ENCODE measurements at regions not wholly inside any gene's neighbourhood (a gene's known extent, or its start where the extent isn't known, plus 50 kb on each side); places are given as distances from the start of the nearest gene placed in this dataset.
"Not testable (repeated sequence)": the region's sequence is repeated elsewhere in the genome, so short reads cannot be mapped to it uniquely, and the experiment has no call there.

DNA sequence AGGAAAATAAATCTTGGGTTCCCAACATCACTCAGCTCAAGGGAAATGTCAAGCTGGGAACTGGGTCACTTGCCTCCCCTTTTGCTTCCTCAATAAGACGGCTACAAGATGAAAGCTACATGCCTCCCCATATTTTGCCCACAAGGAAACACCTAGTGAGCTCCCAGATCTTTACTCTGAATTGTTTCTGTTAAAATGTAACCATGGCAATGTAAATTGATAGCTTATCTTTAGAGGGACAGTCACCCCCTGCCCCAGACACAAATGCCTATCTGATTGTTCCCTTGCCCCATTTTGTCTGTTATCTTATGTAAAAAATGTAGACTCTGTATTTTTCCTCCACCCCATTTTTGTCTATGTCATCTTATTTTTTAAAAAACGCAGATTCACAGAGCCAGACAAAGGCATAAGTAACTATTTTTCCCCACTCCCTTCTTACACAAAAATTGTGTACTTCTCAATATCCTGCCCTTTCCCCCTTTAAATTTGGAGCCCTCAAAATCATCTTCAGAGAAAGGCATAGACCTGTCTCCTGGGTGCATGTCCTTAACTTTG is 288.7 kb upstream of the ERCC4 start:
- DNase-seq (ENCODE audit: low read depth), result no peak

DNA sequence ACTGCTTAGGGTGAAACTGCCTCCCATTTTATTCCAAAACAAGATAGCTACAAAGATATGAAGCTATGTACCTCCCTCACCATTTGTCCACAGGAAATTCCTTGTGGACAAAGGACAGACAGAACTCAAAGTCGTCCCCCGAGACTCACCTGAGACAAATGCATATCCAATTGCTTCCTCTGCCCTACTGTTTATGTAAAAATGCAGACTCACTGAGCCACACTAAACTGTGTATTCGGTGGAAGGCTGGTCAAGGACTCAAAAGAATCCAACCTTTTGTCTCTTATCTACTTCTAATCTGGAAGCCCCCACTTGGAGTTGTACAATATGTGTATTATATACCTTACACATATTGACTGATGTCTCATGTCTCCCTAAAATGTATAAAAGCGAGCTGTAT is 288.0 kb upstream of the ERCC4 start:
- DNase-seq (ENCODE audit: low read depth), result no peak

DNA sequence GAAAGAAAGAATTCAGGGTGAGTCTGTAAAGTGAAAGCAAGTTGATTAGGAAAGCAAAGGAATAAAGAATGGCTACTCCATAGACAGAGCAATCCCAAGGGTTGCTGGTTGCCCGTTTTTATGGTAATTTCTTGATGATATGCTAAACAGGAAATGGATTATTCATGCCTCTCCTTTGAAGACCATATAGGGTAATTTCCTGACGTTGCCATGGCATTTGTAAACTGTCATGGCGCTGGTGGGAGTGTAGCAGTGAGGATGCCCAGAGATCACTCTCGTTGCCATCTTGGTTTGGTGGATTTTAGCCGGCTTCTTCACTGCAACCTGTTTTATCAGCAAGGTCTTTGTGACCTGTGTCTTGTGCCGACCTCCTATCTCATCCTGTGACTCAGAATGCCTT is 287.4 kb upstream of the ERCC4 start:
- DNase-seq (ENCODE audit: low read depth), result not testable (repeated sequence)

DNA sequence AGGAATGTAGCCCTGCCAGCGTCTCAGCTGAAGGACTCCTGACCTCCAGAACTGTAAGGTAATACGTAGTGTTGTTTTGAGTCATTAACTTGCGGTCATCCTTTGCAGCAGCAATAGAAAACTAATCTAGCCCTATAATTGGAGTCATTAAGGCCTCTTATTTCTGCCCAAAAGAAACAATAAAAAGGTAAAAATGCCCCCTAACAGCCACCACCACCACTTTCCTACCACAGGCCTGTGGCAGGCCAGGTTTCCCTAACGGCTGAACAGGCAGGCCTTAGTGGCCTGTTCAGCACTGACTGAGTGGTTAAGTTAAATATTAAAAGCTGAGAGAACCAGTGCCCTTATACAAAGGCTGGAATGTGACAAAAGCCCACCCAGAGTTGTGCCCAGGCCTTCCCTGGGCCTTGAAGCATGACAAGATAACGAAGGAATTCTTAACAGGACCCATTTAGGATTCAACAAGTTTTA is 286.5 kb upstream of the ERCC4 start:
- no peak for DNase-seq (ENCODE audit: low read depth)

DNA sequence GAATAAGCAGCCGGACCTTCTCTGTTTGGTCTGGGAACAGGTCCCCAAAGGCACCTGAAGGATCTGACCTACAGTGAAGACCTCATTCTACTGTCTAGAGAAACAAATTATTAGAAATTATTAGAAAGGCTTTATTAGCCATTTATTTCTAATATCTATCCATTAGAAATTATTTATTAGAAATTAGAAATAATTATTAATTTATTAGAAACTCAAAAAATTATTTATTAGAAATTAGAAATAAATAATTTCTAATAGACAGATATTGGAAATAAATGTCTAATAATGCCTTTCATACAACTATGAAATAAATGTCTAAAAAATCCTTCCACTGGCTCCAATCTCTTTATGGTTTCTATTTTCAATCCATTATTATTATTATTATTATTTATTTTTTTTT is 285.7 kb upstream of the ERCC4 start:
- DNase-seq (ENCODE audit: low read depth), result no peak

DNA sequence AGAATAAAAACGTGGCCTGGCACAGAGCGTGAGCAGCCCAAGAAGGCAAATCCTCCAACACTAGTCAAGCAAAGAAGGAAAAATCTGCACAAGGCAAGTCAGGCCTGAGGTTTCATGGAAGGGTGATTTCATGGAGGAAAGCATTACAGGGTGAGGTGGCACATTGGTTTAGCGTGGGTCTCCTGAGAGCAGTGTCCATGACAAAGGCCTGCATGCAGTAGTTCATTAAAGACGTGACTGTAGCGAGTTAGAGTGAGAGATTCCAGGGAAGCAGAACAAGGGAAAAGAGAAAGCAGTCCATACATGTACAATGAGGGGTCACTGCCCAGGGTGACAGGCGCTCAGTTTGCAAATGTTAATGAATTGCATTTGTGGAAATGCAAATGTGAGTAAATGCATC is 285.0 kb upstream of the ERCC4 start:
- no peak for DNase-seq (ENCODE audit: low read depth)

DNA sequence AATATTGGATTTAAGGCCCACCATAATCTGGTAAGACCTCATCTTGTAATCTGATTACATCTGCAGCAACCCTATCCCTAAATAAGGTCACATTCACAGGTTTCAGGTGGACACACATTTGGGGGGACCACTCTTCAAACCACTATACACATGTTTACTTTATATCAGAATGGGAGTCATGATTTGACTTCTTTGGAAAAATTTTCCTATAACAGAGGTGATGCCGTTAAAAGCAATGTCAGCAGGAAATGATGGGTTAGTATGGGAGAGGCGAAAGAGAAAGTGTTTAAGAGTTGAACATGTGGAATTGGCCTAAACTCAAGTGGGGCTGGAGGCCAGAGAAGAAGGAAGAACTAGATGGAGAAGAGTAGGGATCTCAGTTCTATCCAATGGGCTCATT is 281.7 kb upstream of the ERCC4 start:
- DNase-seq (ENCODE audit: low read depth), result no peak

DNA sequence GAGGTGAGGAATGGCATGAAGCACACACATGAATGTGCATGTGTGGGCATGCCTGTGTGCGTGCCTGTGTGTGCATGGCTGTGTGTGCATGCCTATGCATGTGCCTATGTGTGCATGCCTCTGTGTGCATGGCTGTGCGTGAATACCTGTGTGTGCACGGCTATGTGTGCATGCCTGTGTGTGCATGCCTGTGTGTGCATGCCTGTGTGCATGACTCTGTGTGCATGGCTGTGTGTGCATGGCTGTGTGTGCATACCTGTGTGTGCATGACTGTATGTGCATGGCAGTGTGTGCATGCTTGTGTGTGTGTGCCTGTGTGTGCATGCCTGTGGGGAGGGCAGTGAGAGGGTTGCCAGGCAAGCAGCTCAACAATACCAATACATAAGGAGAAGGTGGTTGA is 276.5 kb upstream of the ERCC4 start:
- DNase-seq (ENCODE audit: low read depth), result no peak

DNA sequence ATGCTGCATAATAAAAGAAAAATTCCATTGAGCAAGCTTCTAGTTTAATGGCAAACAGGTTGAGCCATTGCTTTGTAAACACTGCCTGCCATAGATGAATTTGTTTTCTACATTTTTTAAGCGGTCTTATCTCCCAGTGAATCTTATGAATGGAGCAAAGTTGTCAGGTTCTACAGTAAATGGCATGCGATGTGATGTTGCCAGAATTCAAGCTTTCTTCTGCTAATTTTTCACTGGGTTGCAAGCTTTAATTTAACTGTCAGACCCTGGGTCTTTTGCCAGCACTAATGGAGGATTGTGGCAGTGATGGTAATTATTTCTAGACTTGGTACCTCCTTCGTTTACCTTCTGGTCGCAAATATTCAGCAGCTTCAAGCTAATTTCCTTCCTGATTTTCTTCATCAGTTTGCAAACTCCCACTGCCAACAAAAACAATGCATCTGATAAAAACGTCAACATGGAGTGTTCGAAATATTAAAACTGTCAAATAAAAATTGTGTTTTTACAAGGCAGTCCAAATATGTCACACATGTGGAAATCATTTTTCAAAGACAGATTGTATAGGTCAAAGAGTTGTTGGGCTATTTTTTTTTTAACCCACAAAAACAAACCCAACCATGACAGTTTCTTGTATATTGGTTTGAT is 274.2 kb upstream of the ERCC4 start:
- no peak for DNase-seq (ENCODE audit: low read depth)

DNA sequence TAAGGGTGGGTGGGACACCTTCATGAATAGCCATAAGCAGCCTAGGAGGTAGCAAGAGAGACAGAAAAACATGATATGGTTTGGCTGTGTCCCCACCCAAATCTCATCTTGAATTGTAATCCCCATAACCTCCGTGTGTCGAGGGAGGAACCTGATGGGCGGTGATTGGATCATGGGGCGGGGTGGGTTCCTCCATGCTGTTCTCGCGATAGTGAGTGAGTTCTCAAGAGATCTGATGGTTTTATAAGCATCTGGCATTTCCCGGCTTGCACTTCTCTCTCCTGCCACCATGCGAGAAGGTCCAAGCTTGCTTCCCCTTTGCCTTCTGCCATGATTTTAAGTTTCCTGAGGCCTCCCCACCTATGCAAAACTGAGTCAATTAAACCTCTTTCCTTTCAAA is 259.1 kb upstream of the ERCC4 start:
- no peak for DNase-seq (ENCODE audit: low read depth)

DNA sequence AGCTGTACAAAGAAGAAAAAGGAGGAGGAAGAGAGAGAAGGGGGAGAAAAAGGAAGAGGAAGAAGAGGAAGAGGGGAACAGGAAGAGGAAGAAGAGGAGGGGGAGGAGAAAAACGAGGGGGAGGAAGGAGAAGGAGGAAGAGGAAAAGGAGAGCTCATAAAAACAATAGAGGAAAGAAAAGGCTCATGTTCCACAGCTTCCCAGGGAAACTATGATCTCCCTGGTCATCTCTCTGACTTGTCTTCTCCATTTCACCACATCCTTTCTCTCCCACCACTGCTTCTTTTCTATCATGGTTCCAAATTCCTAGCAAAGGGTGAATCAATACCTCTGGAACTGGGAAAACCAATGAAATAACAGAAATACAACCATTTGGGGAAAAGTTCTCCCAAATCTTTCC is 254.1 kb upstream of the ERCC4 start:
- no peak for DNase-seq (ENCODE audit: low read depth)

DNA sequence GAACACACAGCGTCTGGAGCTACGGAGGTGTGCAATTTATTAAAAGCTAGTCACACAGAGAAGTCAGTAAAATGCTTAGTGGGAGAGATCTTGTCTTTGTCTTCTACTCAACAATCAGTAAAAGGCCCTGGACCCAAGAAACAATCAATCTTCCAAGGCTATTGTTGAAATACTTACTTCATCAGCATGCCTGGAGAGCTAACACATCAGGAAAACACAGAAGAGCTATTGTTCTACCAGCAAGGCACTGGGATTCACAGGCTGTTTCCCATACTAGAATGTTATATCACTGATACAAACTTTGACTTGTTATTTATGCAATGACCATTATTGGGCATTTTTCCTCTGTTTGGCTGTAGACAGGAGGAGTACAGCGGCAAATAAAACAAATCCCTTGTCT is 247.8 kb upstream of the ERCC4 start:
- no peak for DNase-seq (ENCODE audit: low read depth)

DNA sequence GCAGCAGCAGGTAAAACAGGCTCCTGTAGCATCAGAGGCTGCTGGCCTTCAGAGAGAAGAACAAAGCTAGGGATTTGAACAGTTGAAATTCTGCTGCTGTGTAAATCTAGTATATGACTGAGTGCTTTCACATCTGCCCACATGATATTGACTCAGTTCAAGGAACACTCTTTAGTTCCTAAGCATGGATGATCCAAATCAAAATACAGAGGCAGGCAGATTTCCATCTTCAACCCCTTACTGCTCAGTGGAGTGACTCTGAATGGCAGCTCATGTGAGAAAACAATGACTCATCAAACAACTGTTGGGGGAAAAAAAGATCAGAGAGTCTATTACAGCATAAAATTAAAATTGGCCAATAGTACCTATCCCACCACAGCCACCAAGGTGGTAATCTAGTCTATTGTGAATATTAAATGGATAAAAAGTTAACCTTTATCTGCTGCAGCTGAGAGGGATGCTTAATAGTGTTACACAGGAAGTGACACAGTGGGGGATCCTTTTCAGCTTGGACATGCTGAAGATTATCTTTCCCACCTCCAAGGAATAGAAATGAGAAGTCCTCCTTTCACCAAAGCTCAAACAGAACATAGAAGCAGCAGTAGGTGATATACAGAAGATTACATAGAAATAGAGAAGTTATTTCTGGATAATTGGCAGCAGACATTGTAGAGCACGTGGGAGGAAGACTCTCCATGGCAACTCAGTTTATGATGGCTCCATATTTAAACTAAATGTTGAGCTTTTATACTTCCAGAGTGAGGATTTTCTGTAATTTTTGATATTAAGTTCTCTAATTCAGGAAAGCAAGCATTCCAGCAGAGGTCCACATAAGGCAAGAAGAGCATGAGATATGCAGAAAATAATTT is 239.7 kb upstream of the ERCC4 start:
- no peak for DNase-seq (ENCODE audit: low read depth)

DNA sequence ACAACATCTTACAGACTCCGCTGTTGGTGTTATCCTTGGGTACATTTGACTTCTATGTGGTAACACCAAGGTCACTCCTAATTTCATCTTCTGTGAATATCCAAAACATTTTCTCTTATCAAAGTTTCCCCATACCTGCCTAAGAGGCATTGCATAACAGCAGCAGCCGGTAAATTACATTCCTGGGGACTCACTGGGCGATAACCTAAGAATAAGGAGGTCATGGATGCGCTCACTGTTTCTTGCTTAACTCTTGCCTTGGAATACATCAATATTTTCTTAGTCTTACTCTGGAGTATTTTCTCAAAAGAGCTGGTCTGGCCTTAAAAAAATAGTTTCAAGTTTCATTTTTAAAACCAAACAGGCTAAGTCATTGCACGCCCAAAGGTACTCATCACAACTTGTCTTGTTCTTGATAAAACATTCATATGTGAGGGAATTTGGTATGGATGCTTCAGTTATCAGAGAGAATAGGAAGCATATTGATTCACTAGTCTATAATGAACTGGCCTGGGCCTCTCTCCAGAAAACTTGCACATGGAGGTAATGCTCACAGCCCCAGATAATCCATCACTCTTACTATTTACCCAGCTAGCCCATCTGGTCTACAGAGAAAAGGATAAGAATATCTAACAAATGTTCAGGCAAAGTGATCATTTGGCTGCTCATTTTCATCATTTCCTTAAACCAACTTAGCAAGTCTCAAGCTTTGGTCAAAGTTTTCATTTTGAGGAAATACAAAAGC is 235.0 kb upstream of the ERCC4 start:
- DNase-seq (ENCODE audit: low read depth), result no peak

DNA sequence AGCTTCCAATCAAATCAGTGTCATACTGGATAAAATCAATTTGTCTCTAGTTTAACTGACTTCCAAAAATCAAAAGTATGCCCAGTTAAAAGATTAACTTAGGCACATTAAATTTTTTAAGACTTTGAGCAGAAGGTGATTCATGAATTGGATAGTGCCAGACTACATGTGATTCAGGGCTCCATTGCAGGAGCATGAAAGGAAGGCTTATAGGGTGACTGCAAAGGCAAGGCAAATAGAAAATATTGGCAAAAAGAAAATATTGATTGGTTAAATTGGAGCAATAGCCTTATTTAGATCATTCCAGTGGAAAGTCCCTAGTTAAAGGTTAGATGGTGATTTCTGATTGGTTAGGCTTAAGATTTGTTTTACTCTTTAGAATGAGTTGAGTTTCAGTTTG is 223.9 kb upstream of the ERCC4 start:
- no peak for DNase-seq (ENCODE audit: low read depth)

DNA sequence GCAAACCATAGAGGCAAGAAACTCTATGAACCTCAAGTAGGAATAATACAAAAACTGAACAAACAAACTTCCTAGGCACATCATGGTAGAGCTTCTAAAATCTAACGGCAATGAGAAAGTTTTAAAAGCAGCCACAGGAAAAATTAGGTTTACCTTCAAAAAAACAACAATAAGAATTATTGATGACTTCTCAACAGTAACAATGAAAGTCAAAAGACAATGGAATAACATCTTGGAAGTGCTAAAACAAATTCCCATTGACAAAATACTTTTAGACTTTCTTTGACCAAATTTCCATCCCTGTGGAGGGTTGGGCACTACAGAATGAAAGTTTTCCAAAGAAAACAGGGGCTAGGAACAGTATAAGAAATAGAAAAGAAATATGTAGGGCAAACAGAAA is 222.9 kb upstream of the ERCC4 start:
- DNase-seq (ENCODE audit: low read depth), result no peak

DNA sequence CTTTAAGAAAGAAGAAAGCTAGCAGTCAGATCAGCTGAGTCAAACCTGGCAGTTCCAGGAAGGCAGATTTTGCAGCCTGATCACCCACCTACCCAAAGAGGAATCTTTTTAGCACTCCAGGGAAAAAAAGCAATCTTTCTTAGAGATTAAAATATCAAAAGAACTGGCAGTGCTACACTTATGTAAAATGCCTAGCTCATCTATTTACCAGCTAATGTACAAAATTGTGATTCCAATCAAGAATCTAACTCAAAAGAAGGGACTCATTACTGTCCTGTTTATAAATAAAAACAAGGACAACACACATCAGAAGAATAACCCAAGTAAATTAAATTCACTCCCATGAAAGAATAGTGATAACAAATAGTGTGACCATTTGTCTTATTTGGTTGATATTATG is 222.4 kb upstream of the ERCC4 start:
- DNase-seq (ENCODE audit: low read depth), result no peak

DNA sequence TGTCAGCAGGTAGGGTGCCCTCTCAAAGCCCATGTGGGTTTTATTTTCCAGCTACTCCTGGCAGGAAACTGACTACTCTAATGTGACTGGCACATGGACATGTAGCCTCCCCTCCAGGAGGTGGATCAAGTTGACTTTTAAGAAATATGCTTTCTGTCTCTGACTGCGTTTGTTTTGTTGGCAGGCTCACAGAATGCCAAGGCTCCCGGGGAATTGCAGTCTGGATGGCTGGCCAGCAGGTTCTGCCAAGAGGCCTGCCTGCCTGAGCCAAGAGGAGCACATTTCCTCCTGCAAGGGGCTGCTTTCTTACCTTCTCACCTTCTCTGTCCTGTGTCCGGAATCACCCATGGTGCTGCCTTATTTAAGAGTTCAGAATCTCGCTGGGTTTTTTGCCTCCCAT is 217.3 kb upstream of the ERCC4 start:
- DNase-seq (ENCODE audit: low read depth), result no peak

DNA sequence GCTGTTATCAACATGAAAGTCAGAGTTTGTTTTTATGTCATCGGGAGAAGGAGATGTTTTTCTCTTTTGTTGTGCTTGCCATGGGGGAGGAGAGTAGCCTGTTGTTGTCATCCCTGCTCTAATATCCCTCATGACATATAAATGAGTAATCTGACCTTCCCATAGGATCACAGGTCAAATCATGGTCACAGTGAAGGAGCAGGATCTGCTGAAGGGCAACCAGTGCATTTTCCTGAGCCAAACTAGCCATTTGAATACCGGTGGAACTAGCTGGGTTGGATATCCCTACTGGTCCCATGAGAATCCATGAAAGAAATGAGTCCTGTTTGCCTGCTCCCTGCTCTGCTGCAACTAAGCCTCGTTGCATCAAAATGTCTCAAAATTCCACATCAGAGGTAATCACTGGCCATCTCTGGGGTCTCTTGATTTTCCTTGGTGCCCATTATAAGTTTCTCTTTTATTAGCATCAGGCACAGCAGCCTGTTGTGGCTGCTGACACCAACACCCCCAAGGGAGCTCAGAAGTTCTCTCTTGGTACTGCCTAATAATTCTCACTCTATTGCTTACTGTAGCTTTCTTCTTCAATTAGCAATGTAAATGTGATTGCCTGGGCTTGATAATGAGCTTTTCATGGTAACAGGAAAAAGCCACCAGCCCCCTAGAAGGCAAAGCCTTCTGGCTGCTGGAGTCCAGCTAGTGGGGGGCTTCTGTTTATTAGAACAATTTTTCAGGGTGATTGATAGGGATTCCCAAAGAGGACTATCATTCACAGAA is 211.4 kb upstream of the ERCC4 start:
- DNase-seq (ENCODE audit: low read depth), result no peak

DNA sequence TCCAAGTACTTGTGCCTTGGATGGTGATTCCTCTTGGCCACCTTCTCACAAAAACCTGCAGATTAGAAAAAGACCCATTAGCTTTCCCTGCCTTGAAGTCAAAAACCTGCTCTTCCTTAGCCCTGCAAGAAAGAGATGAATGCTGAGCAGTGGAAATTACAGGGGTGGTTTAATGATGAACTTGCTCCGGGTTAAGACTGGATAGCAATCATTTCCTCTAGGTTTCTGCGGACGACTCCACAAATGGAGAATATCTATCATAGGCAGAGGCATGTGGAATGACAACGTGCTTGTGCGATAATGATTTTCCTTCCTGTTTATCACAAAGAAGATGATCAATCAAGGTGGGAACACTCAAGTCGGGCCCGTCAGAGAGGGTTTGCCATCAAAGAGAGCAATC is 201.2 kb upstream of the ERCC4 start:
- DNase-seq (ENCODE audit: low read depth), result no peak

DNA sequence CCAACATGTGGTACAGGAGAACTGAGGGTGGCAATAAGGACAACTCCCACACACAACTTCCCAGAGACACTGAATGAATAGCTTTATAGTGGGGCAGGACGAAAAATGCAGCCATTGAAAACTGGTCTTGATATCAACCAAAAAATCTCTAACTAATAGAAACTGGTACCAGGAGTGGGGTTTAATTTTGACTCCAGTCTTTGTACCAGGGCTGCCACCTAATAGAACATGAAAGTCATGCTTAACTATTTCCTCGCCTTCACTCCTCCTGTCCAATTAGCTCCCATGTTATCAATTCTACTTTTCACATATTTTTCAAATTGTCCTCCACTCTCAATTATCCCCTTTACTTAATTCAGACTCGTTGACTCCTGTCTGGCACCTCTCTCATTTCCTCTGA is 192.0 kb upstream of the ERCC4 start:
- DNase-seq (ENCODE audit: low read depth), result no peak

DNA sequence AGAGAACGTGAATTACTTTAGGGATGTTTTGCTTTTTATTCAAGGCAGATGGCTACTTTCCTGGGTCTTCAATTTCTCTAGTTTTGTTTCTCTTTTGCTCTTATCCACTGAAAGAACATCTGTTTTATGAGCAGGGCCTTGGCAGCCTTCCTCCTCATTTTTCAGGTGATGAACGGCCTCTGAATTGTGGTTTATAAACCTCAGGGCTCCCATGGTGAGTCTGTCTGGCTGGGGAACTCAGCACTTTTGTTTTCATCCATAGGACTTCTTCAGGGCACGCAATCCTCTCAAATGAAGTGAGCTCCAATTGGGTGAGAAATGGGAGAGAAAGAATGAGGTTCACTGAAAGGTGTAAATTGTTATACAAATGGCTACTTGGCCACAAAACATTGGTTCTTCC is 186.4 kb upstream of the ERCC4 start:
- DNase-seq (ENCODE audit: low read depth), result no peak
